22Rv1 (cell line): ENCODE measurements at regions not wholly inside any gene's neighbourhood (a gene's known extent, or its start where the extent isn't known, plus 50 kb on each side); places are given as distances from the start of the nearest gene placed in this dataset.

Experiments
- CTCF ChIP-seq: fragments of 450-650 bp; IDR thresholded peaks from 2 replicates; pipeline ENCODE4 v1.5.1; 2017; ENCODE audit warnings: mild to moderate bottlenecking
- ZFX ChIP-seq: fragments of 450-650 bp; IDR thresholded peaks from 2 replicates; pipeline ENCODE4 v1.6.1; 2017; ENCODE audit warnings: antibody characterized with exemption, borderline replicate concordance

- TF ChIP-seq CTCF (no peak), ZFX (no peak)
These were observed 177.2 kb upstream of the PRICKLE1 start for GRCh38 chr12:42766754-42767153.
